ENCODE measurements at regions not wholly inside any gene's neighbourhood (a gene's known extent, or its start where the extent isn't known, plus 50 kb on each side); places are given as distances from the start of the nearest gene placed in this dataset.

GRCh38 chr5:120017513-120017912 is 388.2 kb downstream of the FAM170A start:
- H3K9me3 ChIP-seq (ENCODE audit: control insufficient read depth, insufficient read depth, low read depth, low read length) = no peaks in the 10 kb centered on the region
- H4K20me1 ChIP-seq (ENCODE audit: control insufficient read depth, extremely low read depth, insufficient read depth, low read length) = no peaks in the 10 kb centered on the region
- peak; percentile 38 to 68 for DNase-seq (ENCODE audit: low read depth in 2 of 2)
- H2AFZ ChIP-seq (ENCODE audit: low read length) = no peak overlapping the region
- no peak overlapping the region for H3K9ac ChIP-seq (ENCODE audit: insufficient read depth, low read length)
- no peak for TF ChIP-seq CTCF (conservative IDR thresholded peaks at IDR 0.05 in 1 of 2, IDR thresholded peaks at IDR 0.05 in 1 of 2; ENCODE audit: low read depth in 1 of 2, low read length in 2 of 2)
- TF ChIP-seq EZH2 (IDR thresholded peaks at IDR 0.05; ENCODE audit: low read length, missing control alignments) = no peak
- no peaks in the 10 kb centered on the region for H3K4me1 ChIP-seq (ENCODE audit: control insufficient read depth, extremely low read depth, insufficient read depth, low read length)
- H3K79me2 ChIP-seq (ENCODE audit: control insufficient read depth, insufficient read depth, low read length) = no peaks in the 10 kb centered on the region
- H3K36me3 ChIP-seq (ENCODE audit: control insufficient read depth, insufficient read depth, low read length) = no peaks in the 10 kb centered on the region
- H3K4me2 ChIP-seq (ENCODE audit: extremely low read depth, insufficient read depth, low read length) = no peak overlapping the region
- no peak overlapping the region for H3K27ac ChIP-seq (ENCODE audit: insufficient read depth, low read length)
- H3K27me3 ChIP-seq (ENCODE audit: control insufficient read depth, insufficient read depth, low read length) = no peaks in the 10 kb centered on the region
- H3K4me3 ChIP-seq (replicated peaks in 1 of 4; ENCODE audit: control extremely low read depth in 1 of 4, insufficient read depth in 1 of 4, low read depth in 3 of 4, low read length in 4 of 4) = no peak overlapping the region

GRCh38 chr5:120035181-120035580 is 405.8 kb downstream of the FAM170A start:
- Histone ChIP-seq H2AFZ (ENCODE audit: low read length) (no peak overlapping the region), H3K4me3 (replicated peaks in 1 of 4; ENCODE audit: control extremely low read depth in 1 of 4, insufficient read depth in 1 of 4, low read depth in 3 of 4, low read length in 4 of 4) (no peak overlapping the region), H3K27ac (ENCODE audit: insufficient read depth, low read length) (no peak overlapping the region), H3K27me3 (ENCODE audit: control insufficient read depth, insufficient read depth, low read length) (no peaks in the 10 kb centered on the region), H3K79me2 (ENCODE audit: control insufficient read depth, insufficient read depth, low read length) (no peaks in the 10 kb centered on the region), H3K9me3 (ENCODE audit: control insufficient read depth, insufficient read depth, low read depth, low read length) (no peaks in the 10 kb centered on the region), H3K36me3 (ENCODE audit: control insufficient read depth, insufficient read depth, low read length) (no peaks in the 10 kb centered on the region), H4K20me1 (ENCODE audit: control insufficient read depth, extremely low read depth, insufficient read depth, low read length) (no peaks in the 10 kb centered on the region), H3K4me2 (ENCODE audit: extremely low read depth, insufficient read depth, low read length) (no peak overlapping the region), H3K9ac (ENCODE audit: insufficient read depth, low read length) (no peak overlapping the region), H3K4me1 (ENCODE audit: control insufficient read depth, extremely low read depth, insufficient read depth, low read length) (no peaks in the 10 kb centered on the region)
- no peak for DNase-seq (ENCODE audit: low read depth in 2 of 2)
- TF ChIP-seq CTCF (conservative IDR thresholded peaks at IDR 0.05 in 1 of 2, IDR thresholded peaks at IDR 0.05 in 1 of 2; ENCODE audit: low read depth in 1 of 2, low read length in 2 of 2) (no peak), EZH2 (IDR thresholded peaks at IDR 0.05; ENCODE audit: low read length, missing control alignments) (no peak)

- Histone ChIP-seq H3K27ac (ENCODE audit: insufficient read depth, low read length) (no peak overlapping the region), H3K4me3 (replicated peaks in 1 of 4; ENCODE audit: control extremely low read depth in 1 of 4, insufficient read depth in 1 of 4, low read depth in 3 of 4, low read length in 4 of 4) (no peak overlapping the region), H3K27me3 (ENCODE audit: control insufficient read depth, insufficient read depth, low read length) (no peaks in the 10 kb centered on the region), H2AFZ (ENCODE audit: low read length) (no peak overlapping the region), H3K36me3 (ENCODE audit: control insufficient read depth, insufficient read depth, low read length) (no peaks in the 10 kb centered on the region), H3K4me2 (ENCODE audit: extremely low read depth, insufficient read depth, low read length) (no peak overlapping the region), H3K9me3 (ENCODE audit: control insufficient read depth, insufficient read depth, low read depth, low read length) (no peaks in the 10 kb centered on the region), H3K79me2 (ENCODE audit: control insufficient read depth, insufficient read depth, low read length) (no peaks in the 10 kb centered on the region), H3K4me1 (ENCODE audit: control insufficient read depth, extremely low read depth, insufficient read depth, low read length) (no peaks in the 10 kb centered on the region), H3K9ac (ENCODE audit: insufficient read depth, low read length) (no peak overlapping the region), H4K20me1 (ENCODE audit: control insufficient read depth, extremely low read depth, insufficient read depth, low read length) (no peaks in the 10 kb centered on the region)
- no peak for DNase-seq (ENCODE audit: low read depth in 2 of 2)
- no peak for TF ChIP-seq EZH2 (IDR thresholded peaks at IDR 0.05; ENCODE audit: low read length, missing control alignments)
- TF ChIP-seq CTCF (conservative IDR thresholded peaks at IDR 0.05 in 1 of 2, IDR thresholded peaks at IDR 0.05 in 1 of 2; ENCODE audit: low read depth in 1 of 2, low read length in 2 of 2) = no peak
Observed at GRCh38 chr5:120035815-120036577, 406.6 kb downstream of the FAM170A start.
